ENCODE measurements at regions not wholly inside any gene's neighbourhood (a gene's known extent, or its start where the extent isn't known, plus 50 kb on each side); places are given as distances from the start of the nearest gene placed in this dataset.

DNA sequence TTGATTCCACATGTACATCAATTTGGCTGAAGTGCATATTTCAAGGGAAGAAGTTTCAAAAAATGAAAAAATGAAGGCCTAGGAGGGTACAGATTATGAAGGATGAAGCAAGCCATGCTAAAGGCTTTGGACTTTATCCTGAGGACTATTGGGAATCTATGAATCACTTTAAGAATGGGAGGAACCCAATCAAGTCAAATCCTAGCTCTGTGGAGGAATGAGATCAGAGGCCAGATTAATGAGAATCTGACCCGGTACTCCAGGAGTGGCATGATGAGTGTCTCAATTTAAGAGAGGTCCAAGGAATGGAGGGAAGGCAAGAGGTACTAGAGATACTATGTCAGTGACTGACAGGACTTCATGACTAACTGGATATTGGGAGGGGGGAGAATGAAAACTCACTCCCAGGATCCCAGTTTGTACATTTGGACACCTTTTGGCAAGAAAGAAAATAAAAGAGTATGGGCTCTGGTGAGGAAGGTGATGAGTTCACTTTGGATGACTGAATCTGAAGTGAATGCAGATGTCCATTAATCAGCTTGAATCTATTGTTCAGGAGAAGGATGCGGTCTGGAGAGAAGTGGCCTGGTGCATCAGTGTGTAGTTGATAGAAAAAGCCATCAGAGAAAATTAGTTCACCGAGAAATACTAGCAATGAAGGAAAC is 349.0 kb downstream of the EFNB2 start:
- intact Hi-C loops (cut with DNase I): no loop called here
- no peak for DNase-seq (ENCODE audit: low spot score in 2 of 2)
- Histone ChIP-seq H3K27me3 (no peaks in the 10 kb centered on the region), H3K4me1 (no peaks in the 10 kb centered on the region), H3K27ac (no peak overlapping the region), H3K4me3 (no peak overlapping the region), H3K9me3 (no peaks in the 10 kb centered on the region), H3K36me3 (no peaks in the 10 kb centered on the region)
- TF ChIP-seq, protein P1, sequence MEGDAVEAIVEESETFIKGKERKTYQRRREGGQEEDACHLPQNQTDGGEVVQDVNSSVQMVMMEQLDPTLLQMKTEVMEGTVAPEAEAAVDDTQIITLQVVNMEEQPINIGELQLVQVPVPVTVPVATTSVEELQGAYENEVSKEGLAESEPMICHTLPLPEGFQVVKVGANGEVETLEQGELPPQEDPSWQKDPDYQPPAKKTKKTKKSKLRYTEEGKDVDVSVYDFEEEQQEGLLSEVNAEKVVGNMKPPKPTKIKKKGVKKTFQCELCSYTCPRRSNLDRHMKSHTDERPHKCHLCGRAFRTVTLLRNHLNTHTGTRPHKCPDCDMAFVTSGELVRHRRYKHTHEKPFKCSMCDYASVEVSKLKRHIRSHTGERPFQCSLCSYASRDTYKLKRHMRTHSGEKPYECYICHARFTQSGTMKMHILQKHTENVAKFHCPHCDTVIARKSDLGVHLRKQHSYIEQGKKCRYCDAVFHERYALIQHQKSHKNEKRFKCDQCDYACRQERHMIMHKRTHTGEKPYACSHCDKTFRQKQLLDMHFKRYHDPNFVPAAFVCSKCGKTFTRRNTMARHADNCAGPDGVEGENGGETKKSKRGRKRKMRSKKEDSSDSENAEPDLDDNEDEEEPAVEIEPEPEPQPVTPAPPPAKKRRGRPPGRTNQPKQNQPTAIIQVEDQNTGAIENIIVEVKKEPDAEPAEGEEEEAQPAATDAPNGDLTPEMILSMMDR (IDR thresholded peaks at IDR 0.05): no peak

- Histone ChIP-seq H3K36me3 (no peaks in the 10 kb centered on the region), H3K4me1 (no peaks in the 10 kb centered on the region), H3K27ac (no peak overlapping the region), H3K4me3 (no peak overlapping the region), H3K27me3 (no peaks in the 10 kb centered on the region), H3K9me3 (peaks cover 0 to 9% of the 10 kb centered on the region in 2 donors)
- intact Hi-C loops (cut with DNase I): no loop called here
- TF ChIP-seq, protein P1 (IDR thresholded peaks at IDR 0.05): no peak
- no peak for DNase-seq (ENCODE audit: low spot score in 2 of 2)
These were observed 350.7 kb downstream of the EFNB2 start for GRCh38 chr13:106184790-106185189.

GRCh38 chr13:106183410-106184065 is 351.9 kb downstream of the EFNB2 start:
- intact Hi-C loops (cut with DNase I): no loop called here
- Histone ChIP-seq H3K27me3 (no peaks in the 10 kb centered on the region), H3K4me3 (no peak overlapping the region), H3K4me1 (no peaks in the 10 kb centered on the region), H3K36me3 (no peaks in the 10 kb centered on the region), H3K9me3 (peaks cover 0 to 9% of the 10 kb centered on the region in 2 donors), H3K27ac (no peak overlapping the region)
- TF ChIP-seq, protein P1 (IDR thresholded peaks at IDR 0.05): no peak
- no peak for DNase-seq (ENCODE audit: low spot score in 2 of 2)

DNA sequence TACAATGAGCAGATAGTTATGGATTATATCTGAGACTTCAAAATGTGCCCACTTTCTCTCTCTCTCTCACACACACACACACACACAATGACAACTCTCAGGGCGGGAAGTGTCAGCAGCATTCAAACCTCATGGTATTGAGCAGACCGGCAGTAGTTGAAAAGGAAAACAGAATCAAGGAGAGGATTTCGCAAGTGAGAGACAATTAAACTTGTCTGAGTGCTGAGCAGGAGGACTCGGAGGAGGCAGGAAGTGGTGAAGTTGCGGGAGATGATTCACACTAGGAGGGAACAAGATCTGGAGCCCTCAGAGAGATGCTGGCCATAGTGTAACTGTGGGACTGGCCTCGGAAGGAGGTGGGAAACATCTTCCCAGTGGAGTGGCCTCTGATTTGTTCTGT is 353.1 kb downstream of the EFNB2 start:
- peaks cover 0 to 9% of the 10 kb centered on the region in 2 donors for H3K9me3 ChIP-seq
- H3K4me1 ChIP-seq: no peaks in the 10 kb centered on the region
- DNase-seq (ENCODE audit: low spot score in 2 of 2): no peak
- no peak overlapping the region for H3K4me3 ChIP-seq
- no peaks in the 10 kb centered on the region for H3K36me3 ChIP-seq
- intact Hi-C loops (cut with DNase I): no loop called here
- TF ChIP-seq, protein P1 (IDR thresholded peaks at IDR 0.05): no peak
- H3K27ac ChIP-seq: no peak overlapping the region
- no peaks in the 10 kb centered on the region for H3K27me3 ChIP-seq

DNA sequence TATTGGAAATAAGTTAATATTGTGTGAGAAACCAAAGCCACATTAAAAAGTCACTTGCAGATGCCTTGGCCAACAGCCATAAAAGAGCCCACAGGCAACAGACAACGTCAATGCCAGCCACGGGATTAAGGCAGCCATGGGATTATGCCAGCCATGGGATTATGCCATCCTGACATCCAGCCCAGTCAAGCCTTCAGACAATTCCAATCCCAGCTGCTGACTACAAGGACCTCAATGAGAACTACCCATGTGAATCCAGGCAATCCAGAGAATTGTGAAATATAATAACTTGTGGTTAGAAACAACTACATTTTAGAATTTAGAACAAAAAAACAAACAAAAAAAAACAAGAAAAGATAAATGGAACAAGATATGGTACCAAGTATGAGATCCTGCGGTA is 356.6 kb downstream of the EFNB2 start:
- Histone ChIP-seq H3K4me3 (no peak overlapping the region), H3K4me1 (no peaks in the 10 kb centered on the region), H3K27me3 (no peaks in the 10 kb centered on the region), H3K9me3 (peaks cover 0 to 9% of the 10 kb centered on the region in 2 donors), H3K36me3 (no peaks in the 10 kb centered on the region), H3K27ac (no peak overlapping the region)
- intact Hi-C loops (cut with DNase I): no loop called here
- TF ChIP-seq, protein P1 (IDR thresholded peaks at IDR 0.05): no peak
- DNase-seq (ENCODE audit: low spot score in 2 of 2): no peak

Measured in ascending aorta (tissue), 2 donors.